ENCODE measurements at regions not wholly inside any gene's neighbourhood (a gene's known extent, or its start where the extent isn't known, plus 50 kb on each side); places are given as distances from the start of the nearest gene placed in this dataset.
"Not testable (repeated sequence)": the region's sequence is repeated elsewhere in the genome, so short reads cannot be mapped to it uniquely, and the experiment has no call there.

DNA sequence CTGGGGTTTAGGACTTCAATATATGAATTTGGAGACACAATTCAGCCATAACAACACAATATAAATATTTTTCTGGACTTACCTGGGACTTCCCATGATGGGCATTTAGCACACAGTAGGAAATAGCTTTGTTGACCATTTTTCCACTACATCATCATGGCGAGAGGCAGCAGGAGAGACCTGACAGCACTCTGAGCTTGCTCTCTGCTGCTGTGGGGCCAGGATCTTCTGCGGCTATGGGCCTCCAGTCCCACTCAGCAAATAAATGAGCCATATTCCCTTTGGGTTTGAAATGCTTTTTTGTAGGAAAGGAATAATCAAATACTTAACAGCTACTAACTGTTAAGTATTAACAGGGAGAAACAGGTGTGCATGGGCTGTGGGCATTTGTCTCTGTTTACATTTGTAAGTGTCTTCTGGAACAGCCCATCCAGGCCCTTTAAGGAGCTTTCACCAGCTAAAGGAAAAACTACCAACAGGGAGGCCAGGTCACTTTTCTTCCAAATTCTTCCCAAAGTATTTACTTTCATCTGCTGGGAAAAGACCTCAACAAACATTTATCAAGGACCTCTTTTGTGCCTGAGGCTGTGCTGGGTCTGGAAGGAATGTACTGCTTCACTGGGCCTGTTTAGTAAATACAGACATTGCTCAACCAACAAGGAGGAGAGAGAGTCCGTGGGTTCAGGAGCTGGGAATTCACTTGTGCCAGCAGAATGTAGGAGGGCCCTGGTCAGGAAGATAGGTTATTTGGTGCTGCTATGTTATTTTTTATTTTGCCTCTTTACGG is 133.2 kb downstream of the LRIG2 start:
- peaks cover 15% of the 10 kb centered on the region for H3K27me3 Mint-ChIP-seq (ENCODE audit: low read depth)
- H3K4me1 Mint-ChIP-seq, result no peaks in the 10 kb centered on the region
- TF ChIP-seq, protein P1, sequence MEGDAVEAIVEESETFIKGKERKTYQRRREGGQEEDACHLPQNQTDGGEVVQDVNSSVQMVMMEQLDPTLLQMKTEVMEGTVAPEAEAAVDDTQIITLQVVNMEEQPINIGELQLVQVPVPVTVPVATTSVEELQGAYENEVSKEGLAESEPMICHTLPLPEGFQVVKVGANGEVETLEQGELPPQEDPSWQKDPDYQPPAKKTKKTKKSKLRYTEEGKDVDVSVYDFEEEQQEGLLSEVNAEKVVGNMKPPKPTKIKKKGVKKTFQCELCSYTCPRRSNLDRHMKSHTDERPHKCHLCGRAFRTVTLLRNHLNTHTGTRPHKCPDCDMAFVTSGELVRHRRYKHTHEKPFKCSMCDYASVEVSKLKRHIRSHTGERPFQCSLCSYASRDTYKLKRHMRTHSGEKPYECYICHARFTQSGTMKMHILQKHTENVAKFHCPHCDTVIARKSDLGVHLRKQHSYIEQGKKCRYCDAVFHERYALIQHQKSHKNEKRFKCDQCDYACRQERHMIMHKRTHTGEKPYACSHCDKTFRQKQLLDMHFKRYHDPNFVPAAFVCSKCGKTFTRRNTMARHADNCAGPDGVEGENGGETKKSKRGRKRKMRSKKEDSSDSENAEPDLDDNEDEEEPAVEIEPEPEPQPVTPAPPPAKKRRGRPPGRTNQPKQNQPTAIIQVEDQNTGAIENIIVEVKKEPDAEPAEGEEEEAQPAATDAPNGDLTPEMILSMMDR (IDR thresholded peaks at IDR 0.05; ENCODE audit: unreplicated experiment in 3 of 3), result no peak
- H3K36me3 Mint-ChIP-seq (ENCODE audit: low read depth), result no peaks in the 10 kb centered on the region
- H3K27ac Mint-ChIP-seq, result peak overlapping the region; percentile 56 to 93 (median 69)
- no peak overlapping the region for H3K4me3 Mint-ChIP-seq
- no peaks in the 10 kb centered on the region for H3K9me3 Mint-ChIP-seq

DNA sequence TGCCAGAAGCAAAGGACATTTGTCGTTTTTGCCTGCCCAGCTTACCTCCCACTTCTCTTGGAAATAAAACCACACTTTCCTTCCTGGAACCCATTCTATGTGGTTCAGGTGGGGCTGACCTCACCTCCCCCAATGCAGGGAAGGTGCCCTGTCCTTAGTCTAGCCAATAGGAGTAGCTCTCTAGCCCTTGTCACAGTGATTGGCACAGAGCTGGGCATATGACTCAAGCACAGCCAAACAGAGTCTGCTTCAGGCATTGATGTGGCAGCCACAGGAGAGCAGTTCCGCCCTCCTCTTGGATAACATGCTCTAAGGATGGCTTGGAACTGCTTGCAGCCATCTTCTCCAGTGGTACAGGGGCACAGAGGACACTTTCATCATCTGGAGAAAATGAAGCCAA is 134.0 kb downstream of the LRIG2 start:
- Mint-ChIP-seq H3K4me3 (no peak overlapping the region), H3K9me3 (no peaks in the 10 kb centered on the region), H3K4me1 (no peaks in the 10 kb centered on the region), H3K27ac (peak overlapping the region in 2 of 3 experiments; percentile 69 to 93), H3K36me3 (ENCODE audit: low read depth) (no peaks in the 10 kb centered on the region), H3K27me3 (ENCODE audit: low read depth) (peaks cover 15% of the 10 kb centered on the region)
- TF ChIP-seq, protein P1 (IDR thresholded peaks at IDR 0.05; ENCODE audit: unreplicated experiment in 3 of 3), result no peak

DNA sequence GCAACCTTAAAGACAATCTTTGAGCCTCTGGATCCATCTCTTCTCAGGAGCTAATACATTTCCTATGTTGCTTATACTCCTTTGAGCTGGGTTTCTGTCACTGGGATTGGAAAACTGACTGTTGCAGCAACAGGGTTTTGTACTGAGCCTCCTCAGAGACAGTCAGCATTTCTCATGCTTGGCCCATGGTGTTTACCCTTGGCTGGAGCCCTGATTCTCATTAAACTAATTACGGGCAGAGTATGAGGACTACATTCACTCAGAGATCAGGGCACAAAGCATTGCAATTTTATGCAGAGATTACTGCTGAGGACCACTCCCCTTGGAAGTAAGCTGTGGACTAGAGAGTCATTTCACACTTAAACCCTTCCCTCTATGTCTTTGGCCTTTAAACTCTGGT is 134.5 kb downstream of the LRIG2 start:
- peaks cover 15% of the 10 kb centered on the region for H3K27me3 Mint-ChIP-seq (ENCODE audit: low read depth)

DNA sequence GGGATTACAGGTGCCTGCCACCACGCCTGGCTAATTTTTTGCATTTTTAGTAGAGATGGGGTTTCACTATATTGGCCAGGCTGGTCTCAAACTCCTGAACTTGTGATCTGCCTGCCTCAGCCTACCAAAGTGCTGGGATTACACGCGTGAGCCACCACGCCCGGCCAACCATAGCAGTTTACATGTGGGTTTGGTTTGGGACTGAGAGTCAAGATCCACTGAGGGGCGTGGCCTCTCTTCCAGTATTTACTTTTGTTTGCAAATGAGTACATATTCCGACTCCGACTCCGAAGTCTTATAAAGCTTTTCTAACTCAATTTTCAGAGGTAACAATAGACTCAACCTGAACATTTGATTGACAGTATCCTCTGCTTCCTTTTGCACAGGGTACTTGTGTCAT is 135.4 kb downstream of the LRIG2 start:
- H3K27me3 Mint-ChIP-seq (ENCODE audit: low read depth), result peaks cover 15% of the 10 kb centered on the region
- H3K36me3 Mint-ChIP-seq (ENCODE audit: low read depth); H3K4me1 Mint-ChIP-seq; H3K4me3 Mint-ChIP-seq; H3K9me3 Mint-ChIP-seq: not testable (repeated sequence)
- peak overlapping the region in 1 of 3 experiments; percentile 93 for H3K27ac Mint-ChIP-seq

More for the DNA sequence above, 134.5 kb downstream of the LRIG2 start:
- no peak overlapping the region for H3K4me3 Mint-ChIP-seq
- H3K36me3 Mint-ChIP-seq (ENCODE audit: low read depth), result no peaks in the 10 kb centered on the region
- TF ChIP-seq, protein P1 (IDR thresholded peaks at IDR 0.05; ENCODE audit: unreplicated experiment in 3 of 3), result no peak
- H3K27ac Mint-ChIP-seq, result peak overlapping the region in 1 of 3 experiments; percentile 93
- no peaks in the 10 kb centered on the region for H3K4me1 Mint-ChIP-seq
- no peaks in the 10 kb centered on the region for H3K9me3 Mint-ChIP-seq

DNA sequence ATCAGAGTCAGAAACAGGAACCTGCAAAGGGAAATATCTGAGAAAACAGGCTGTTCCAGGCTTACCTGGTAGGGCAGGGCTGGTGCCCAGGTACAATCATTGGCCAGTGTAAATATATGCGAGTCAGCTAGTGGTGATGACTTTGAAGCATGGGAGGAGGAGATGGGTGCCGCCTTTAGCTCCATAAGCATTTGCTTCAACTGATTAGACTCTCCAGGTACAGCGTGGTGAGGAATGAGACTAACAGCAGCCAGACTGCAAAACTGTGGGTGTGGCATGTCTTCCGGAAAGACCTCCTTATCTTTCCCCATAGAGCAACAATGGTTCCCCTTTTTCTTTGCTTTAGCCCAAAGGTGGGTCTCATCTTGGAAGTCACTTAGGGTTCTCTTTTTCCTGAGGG is 137.2 kb downstream of the LRIG2 start:
- H3K9me3 Mint-ChIP-seq, result peaks cover 7% of the 10 kb centered on the region
- peak overlapping the region in 1 of 3 experiments; percentile 93 for H3K27ac Mint-ChIP-seq
- H3K4me1 Mint-ChIP-seq, result no peaks in the 10 kb centered on the region
- no peak overlapping the region for H3K4me3 Mint-ChIP-seq
- TF ChIP-seq, protein P1 (IDR thresholded peaks at IDR 0.05; ENCODE audit: unreplicated experiment in 3 of 3), result no peak
- peaks cover 15% of the 10 kb centered on the region for H3K27me3 Mint-ChIP-seq (ENCODE audit: low read depth)
- no peaks in the 10 kb centered on the region for H3K36me3 Mint-ChIP-seq (ENCODE audit: low read depth)

DNA sequence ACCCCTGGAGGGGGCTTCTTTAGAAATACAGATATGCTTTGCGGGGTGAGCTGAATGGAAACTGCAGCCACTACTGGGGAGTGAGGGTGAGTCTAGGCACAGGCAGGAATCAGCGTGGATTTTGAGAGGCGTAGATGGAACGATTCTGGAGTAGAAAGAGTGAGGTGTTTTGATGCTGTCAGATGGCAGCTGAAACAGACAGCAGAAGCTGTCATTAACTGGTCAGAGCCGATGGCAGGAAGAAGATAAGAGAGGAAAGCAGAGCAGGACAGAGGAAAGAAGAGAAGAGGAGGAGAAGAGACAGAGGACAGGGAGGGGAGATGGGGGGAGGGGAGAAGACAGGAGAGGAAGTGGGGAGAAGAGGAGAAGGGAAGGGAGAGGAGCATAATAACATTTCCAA is 138.5 kb downstream of the LRIG2 start:
- Mint-ChIP-seq H3K9me3 (peaks cover 12% of the 10 kb centered on the region), H3K27ac (no peak overlapping the region), H3K4me1 (no peaks in the 10 kb centered on the region), H3K4me3 (no peak overlapping the region), H3K36me3 (ENCODE audit: low read depth) (no peaks in the 10 kb centered on the region), H3K27me3 (ENCODE audit: low read depth) (peaks cover 12% of the 10 kb centered on the region)
- TF ChIP-seq, protein P1 (IDR thresholded peaks at IDR 0.05; ENCODE audit: unreplicated experiment in 3 of 3), result no peak

All from nephron (organoid).